Testis (tissue), 2 donors: ENCODE measurements at regions not wholly inside any gene's neighbourhood (a gene's known extent, or its start where the extent isn't known, plus 50 kb on each side); places are given as distances from the start of the nearest gene placed in this dataset.

ENCODE experiments used
- DNase-seq: peaks from one replicate; pipeline ENCODE4 v3.0.0-alpha.2; 2019
- H3K27ac ChIP-seq, 2 donors: fragments of 200-600 bp; sonication (generic); one replicate each; pipeline ENCODE4 v1.5.1; 2019
- H3K27me3 ChIP-seq: fragments of 200-600 bp; sonication (generic); one replicate; pipeline ENCODE4 v1.5.1; 2019
- H3K36me3 ChIP-seq: fragments of 200-600 bp; sonication (generic); one replicate; pipeline ENCODE4 v1.5.1; 2017; ENCODE audit warnings: low read depth; ENCODE audit errors: missing control alignments
- H3K4me1 ChIP-seq: fragments of 200-600 bp; sonication (generic); one replicate; pipeline ENCODE4 v1.5.1; 2019
- H3K4me3 ChIP-seq, 2 donors: fragments of 200-600 bp; sonication (generic); one replicate each; pipeline ENCODE4 v1.5.1; 2017 to 2019
- H3K9me3 ChIP-seq: fragments of 200-600 bp; sonication (generic); one replicate; pipeline ENCODE4 v1.5.1; 2017
- CTCF ChIP-seq, 3 experiments: fragments of 450-650 bp in 2 of 3; fragments of 200-600 bp in 1 of 3; sonication (generic) in 1 of 3; IDR thresholded peaks; one replicate each; pipeline ENCODE4 v1.5.1; 2016 to 2019; ENCODE audit warnings: antibody characterized with exemption in 3 of 3, mild to moderate bottlenecking in 2 of 3, moderate library complexity in 1 of 3
- POLR2A ChIP-seq: fragments of 450-650 bp; IDR thresholded peaks from one replicate; pipeline ENCODE4 v1.6.1; 2017; ENCODE audit warnings: antibody characterized with exemption, mild to moderate bottlenecking, moderate library complexity
- WGBS, 2 donors: methylation state at CpG; one replicate each; pipeline ENCODE4 v1.1.5; 2018; 5-methylcytosine and 5-hydroxymethylcytosine counted together
- intact Hi-C: fragments of 100-400 bp; cut with DNase I; formaldehyde crosslinking; loops from one replicate; pipeline ENCODE4 v1.15.1; 2023; ENCODE audit warnings: low total_unique reads

GRCh38 chr3:164418414-164418813 is 659.9 kb downstream of the SI start:
- no peak overlapping the region for H3K27ac ChIP-seq
- no peaks in the 10 kb centered on the region for H3K4me1 ChIP-seq
- intact Hi-C loops: no loop called here
- TF ChIP-seq POLR2A (no peak), CTCF (IDR thresholded peaks at IDR 0.05) (no peak)
- H3K36me3 ChIP-seq: no peaks in the 10 kb centered on the region
- 59 to 64% methylated on average over 1 of the region's 1 CpG for WGBS, 2 donors
- no peak for DNase-seq
- no peaks in the 10 kb centered on the region for H3K9me3 ChIP-seq
- H3K4me3 ChIP-seq: no peak overlapping the region
- no peaks in the 10 kb centered on the region for H3K27me3 ChIP-seq

GRCh38 chr3:164417955-164418354 is 660.3 kb downstream of the SI start:
- TF ChIP-seq CTCF (IDR thresholded peaks at IDR 0.05): no peak
- TF ChIP-seq POLR2A: no peak
- no peaks in the 10 kb centered on the region for H3K27me3 ChIP-seq
- H3K9me3 ChIP-seq: no peaks in the 10 kb centered on the region

GRCh38 chr3:164416491-164417222 is 661.6 kb downstream of the SI start:
- no peak for TF ChIP-seq POLR2A
- no peak for TF ChIP-seq CTCF (IDR thresholded peaks at IDR 0.05)
- Histone ChIP-seq H3K27ac (no peak overlapping the region), H3K4me1 (no peaks in the 10 kb centered on the region), H3K36me3 (no peaks in the 10 kb centered on the region), H3K9me3 (no peaks in the 10 kb centered on the region), H3K4me3 (no peak overlapping the region), H3K27me3 (no peaks in the 10 kb centered on the region)
- no peak for DNase-seq
- intact Hi-C loops: no loop called here
- 63 to 72% methylated on average over 3 of the region's 3 CpGs for WGBS, 2 donors

More at GRCh38 chr3:164417955-164418354, 660.3 kb downstream of the SI start:
- no peak overlapping the region for H3K27ac ChIP-seq
- no peaks in the 10 kb centered on the region for H3K36me3 ChIP-seq
- H3K4me3 ChIP-seq: no peak overlapping the region
- no peaks in the 10 kb centered on the region for H3K4me1 ChIP-seq
- intact Hi-C loops: no loop called here
- no peak for DNase-seq

- intact Hi-C loops: no loop called here
- Histone ChIP-seq H3K36me3 (no peaks in the 10 kb centered on the region), H3K27me3 (no peaks in the 10 kb centered on the region), H3K4me1 (no peaks in the 10 kb centered on the region), H3K9me3 (no peaks in the 10 kb centered on the region), H3K27ac (no peak overlapping the region), H3K4me3 (no peak overlapping the region)
- WGBS, 2 donors: 85 to 93% methylated on average over 1 of the region's 1 CpG
- no peak for DNase-seq
- no peak for TF ChIP-seq CTCF (IDR thresholded peaks at IDR 0.05)
- TF ChIP-seq POLR2A: no peak
Observed at GRCh38 chr3:164408326-164408725, 670.0 kb downstream of the SI start.

GRCh38 chr3:164407111-164407510 is 671.2 kb downstream of the SI start:
- 77 to 82% methylated on average over 3 of the region's 3 CpGs for WGBS, 2 donors
- DNase-seq: no peak
- intact Hi-C loops: no loop called here

More at GRCh38 chr3:164407111-164407510, 671.2 kb downstream of the SI start:
- H3K27ac ChIP-seq: no peak overlapping the region
- H3K9me3 ChIP-seq: no peaks in the 10 kb centered on the region
- H3K36me3 ChIP-seq: no peaks in the 10 kb centered on the region
- H3K4me1 ChIP-seq: no peaks in the 10 kb centered on the region
- no peak overlapping the region for H3K4me3 ChIP-seq
- no peaks in the 10 kb centered on the region for H3K27me3 ChIP-seq
- TF ChIP-seq CTCF (IDR thresholded peaks at IDR 0.05) (no peak), POLR2A (no peak)
